ENCODE measurements at regions not wholly inside any gene's neighbourhood (a gene's known extent, or its start where the extent isn't known, plus 50 kb on each side); places are given as distances from the start of the nearest gene placed in this dataset.

DNA sequence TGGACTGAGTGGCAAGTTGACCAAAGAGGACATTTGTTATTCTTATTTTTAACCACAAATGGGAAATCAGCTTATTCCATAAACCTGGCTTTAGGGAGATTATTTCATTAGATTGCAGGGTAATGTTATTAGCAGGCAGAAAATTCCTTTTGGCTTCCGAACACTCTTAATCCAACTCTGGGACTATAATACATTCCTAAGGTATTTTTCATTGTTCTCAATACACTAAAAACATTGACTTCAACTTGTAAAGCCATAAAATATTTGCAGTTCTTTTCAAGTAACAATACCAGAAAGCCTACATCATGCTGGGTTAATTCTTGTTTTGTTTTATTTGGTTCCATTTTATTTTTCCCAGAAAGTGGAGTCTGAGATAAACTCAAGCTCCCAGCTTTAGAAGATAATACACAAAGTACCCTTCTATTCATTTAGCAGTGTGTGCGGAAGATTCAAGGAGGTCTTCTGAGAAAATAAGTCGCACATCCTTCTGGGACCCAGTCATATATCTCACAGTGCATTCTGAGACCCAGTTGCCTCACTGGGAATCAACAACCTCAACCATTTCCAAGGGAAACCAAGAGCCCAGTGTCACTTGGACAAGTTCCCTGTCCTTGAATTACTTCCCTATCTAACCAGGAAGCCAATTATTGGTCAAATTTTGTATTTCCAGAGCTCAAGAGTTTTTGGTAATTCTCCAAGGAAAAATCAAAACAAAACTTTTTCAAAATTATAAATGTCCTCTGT lies 389.6 kb upstream of the DYNLRB2 start:
- H3K27me3 ChIP-seq (ENCODE audit: insufficient read depth, low read depth), result peaks cover 92% of the 10 kb centered on the region
- no peaks in the 10 kb centered on the region for H3F3A ChIP-seq (ENCODE audit: insufficient read depth, low read depth)
- intact Hi-C loops (cut with micrococcal nuclease; ENCODE audit: unreplicated experiment), result no loop called here
- BruUV-seq (replicated peaks), result no TSS peak
- no peaks in the 10 kb centered on the region for H4K20me1 ChIP-seq (ENCODE audit: insufficient read depth)
- H3K36me3 ChIP-seq (ENCODE audit: low read depth), result no peaks in the 10 kb centered on the region
- H3K9me2 ChIP-seq (ENCODE audit: insufficient read depth), result no peaks in the 10 kb centered on the region
- no peaks in the 10 kb centered on the region for H3K4me1 ChIP-seq (replicated peaks; ENCODE audit: insufficient read depth)
- TF ChIP-seq EZH2 (IDR thresholded peaks at IDR 0.05; ENCODE audit: low read depth), result no peak
- TF ChIP-seq, protein P1, sequence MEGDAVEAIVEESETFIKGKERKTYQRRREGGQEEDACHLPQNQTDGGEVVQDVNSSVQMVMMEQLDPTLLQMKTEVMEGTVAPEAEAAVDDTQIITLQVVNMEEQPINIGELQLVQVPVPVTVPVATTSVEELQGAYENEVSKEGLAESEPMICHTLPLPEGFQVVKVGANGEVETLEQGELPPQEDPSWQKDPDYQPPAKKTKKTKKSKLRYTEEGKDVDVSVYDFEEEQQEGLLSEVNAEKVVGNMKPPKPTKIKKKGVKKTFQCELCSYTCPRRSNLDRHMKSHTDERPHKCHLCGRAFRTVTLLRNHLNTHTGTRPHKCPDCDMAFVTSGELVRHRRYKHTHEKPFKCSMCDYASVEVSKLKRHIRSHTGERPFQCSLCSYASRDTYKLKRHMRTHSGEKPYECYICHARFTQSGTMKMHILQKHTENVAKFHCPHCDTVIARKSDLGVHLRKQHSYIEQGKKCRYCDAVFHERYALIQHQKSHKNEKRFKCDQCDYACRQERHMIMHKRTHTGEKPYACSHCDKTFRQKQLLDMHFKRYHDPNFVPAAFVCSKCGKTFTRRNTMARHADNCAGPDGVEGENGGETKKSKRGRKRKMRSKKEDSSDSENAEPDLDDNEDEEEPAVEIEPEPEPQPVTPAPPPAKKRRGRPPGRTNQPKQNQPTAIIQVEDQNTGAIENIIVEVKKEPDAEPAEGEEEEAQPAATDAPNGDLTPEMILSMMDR (conservative IDR thresholded peaks at IDR 0.05), result no peak
- ChIA-PET CTCF (no interaction called here), POLR2A (ENCODE audit: unreplicated experiment) (no interaction called here)
- no peak overlapping the region for H3K4me3 ChIP-seq
- no peaks in the 10 kb centered on the region for H3K79me2 ChIP-seq (ENCODE audit: low read depth)
- H3K27ac ChIP-seq, result no peak overlapping the region
- no peak overlapping the region for H2AFZ ChIP-seq
- no peak for DNase-seq
- H3K4me2 ChIP-seq, result no peak overlapping the region
- no peaks in the 10 kb centered on the region for H3K9me3 ChIP-seq (ENCODE audit: insufficient read depth, low read depth)

DNA sequence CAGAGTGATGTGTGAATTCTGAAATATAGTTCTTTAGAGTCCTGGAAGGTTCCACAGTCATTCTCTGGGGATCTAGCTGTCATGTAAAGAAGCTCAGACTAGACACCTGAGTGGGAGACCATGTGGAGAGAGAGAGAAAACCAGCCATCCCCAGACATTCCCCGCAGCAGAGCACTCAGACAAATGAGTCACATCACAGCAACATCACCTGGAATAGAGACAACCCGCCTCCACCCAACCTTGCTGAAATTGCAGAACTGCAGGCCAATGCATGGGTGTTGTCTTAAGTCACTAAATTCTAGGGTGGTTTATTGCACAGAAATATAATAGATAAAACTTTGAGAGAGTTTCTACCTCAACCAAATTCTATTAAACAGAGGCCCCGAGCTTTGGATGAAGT lies 392.0 kb upstream of the DYNLRB2 start:
- no peak for DNase-seq
- ChIA-PET CTCF (no interaction called here), POLR2A (ENCODE audit: unreplicated experiment) (no interaction called here)
- H3K4me1 ChIP-seq (replicated peaks; ENCODE audit: insufficient read depth), result no peaks in the 10 kb centered on the region
- no TSS peak for BruUV-seq (replicated peaks)
- no peaks in the 10 kb centered on the region for H3K36me3 ChIP-seq (ENCODE audit: low read depth)
- H3K27me3 ChIP-seq (ENCODE audit: insufficient read depth, low read depth), result peaks cover 90% of the 10 kb centered on the region
- no peak overlapping the region for H3K27ac ChIP-seq
- no peaks in the 10 kb centered on the region for H3K79me2 ChIP-seq (ENCODE audit: low read depth)
- intact Hi-C loops (cut with micrococcal nuclease; ENCODE audit: unreplicated experiment), result no loop called here
- H3K9me2 ChIP-seq (ENCODE audit: insufficient read depth), result no peaks in the 10 kb centered on the region
- no peak overlapping the region for H3K4me3 ChIP-seq
- no peaks in the 10 kb centered on the region for H3F3A ChIP-seq (ENCODE audit: insufficient read depth, low read depth)
- H4K20me1 ChIP-seq (ENCODE audit: insufficient read depth), result no peaks in the 10 kb centered on the region
- H3K4me2 ChIP-seq, result no peak overlapping the region
- TF ChIP-seq EZH2 (IDR thresholded peaks at IDR 0.05; ENCODE audit: low read depth), result no peak
- TF ChIP-seq, protein P1 (conservative IDR thresholded peaks at IDR 0.05), result no peak
- no peaks in the 10 kb centered on the region for H3K9me3 ChIP-seq (ENCODE audit: insufficient read depth, low read depth)
- no peak overlapping the region for H2AFZ ChIP-seq

DNA sequence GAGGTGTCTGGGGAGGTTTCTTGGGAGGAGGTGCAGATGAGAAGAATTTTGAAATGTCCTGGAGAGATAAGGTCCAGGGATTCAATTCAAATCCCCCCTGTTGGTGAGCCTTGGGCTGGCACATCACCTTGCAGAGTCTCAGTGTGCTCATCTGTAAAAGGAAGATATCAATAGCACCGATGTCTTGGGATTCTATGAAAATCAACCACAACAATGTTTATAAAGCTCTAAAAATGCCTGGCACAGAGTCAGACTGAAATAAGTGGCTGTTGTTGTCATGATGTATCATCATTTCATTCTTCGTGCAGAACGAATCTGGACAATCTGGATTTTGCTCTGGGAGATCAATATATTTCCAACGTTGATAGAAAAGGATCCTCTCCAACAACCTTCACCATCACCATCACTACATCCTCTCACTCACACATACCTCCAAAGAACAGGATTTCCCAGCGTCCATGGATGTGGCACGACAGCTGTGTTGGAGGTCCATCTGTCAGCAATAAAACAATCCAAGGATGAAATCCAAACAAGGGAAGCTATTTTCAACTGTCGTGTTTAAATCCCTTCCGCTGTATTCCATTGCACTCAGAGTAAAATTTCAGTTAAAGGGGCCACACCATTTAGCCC lies 393.7 kb upstream of the DYNLRB2 start:
- Histone ChIP-seq H3K4me1 (replicated peaks; ENCODE audit: insufficient read depth) (no peaks in the 10 kb centered on the region), H3K9me2 (ENCODE audit: insufficient read depth) (no peaks in the 10 kb centered on the region), H3K27ac (no peak overlapping the region), H3K9me3 (ENCODE audit: insufficient read depth, low read depth) (no peaks in the 10 kb centered on the region), H3K4me3 (no peak overlapping the region), H3K4me2 (no peak overlapping the region), H3K36me3 (ENCODE audit: low read depth) (no peaks in the 10 kb centered on the region), H3K79me2 (ENCODE audit: low read depth) (no peaks in the 10 kb centered on the region), H4K20me1 (ENCODE audit: insufficient read depth) (no peaks in the 10 kb centered on the region), H3K27me3 (ENCODE audit: insufficient read depth, low read depth) (peaks cover 89% of the 10 kb centered on the region), H3F3A (ENCODE audit: insufficient read depth, low read depth) (no peaks in the 10 kb centered on the region), H2AFZ (no peak overlapping the region)
- ChIA-PET CTCF (no interaction called here), POLR2A (ENCODE audit: unreplicated experiment) (no interaction called here)
- TF ChIP-seq, protein P1 (conservative IDR thresholded peaks at IDR 0.05), result no peak
- TF ChIP-seq EZH2 (IDR thresholded peaks at IDR 0.05; ENCODE audit: low read depth), result no peak
- intact Hi-C loops (cut with micrococcal nuclease; ENCODE audit: unreplicated experiment), result no loop called here
- DNase-seq, result no peak
- no TSS peak for BruUV-seq (replicated peaks)

Data from PC-9 (cell line).